GM23338 (cell line): ENCODE measurements at regions not wholly inside any gene's neighbourhood (a gene's known extent, or its start where the extent isn't known, plus 50 kb on each side); places are given as distances from the start of the nearest gene placed in this dataset.

Experiments used
- ATAC-seq: fragments of 200-7000 bp; cut with Tn5 transposase; 3 replicates; pipeline ENCODE4 v1.9.1; 2020
- DNase-seq: peaks from one replicate; pipeline ENCODE4 v3.0.0-alpha.2; 2015; ENCODE audit warnings: low spot score
- H2AFZ ChIP-seq: fragments of 200-600 bp; sonication (generic); 2 replicates; pipeline ENCODE4 v1.8.0; 2016; ENCODE audit warnings: antibody characterized with exemption, mild to moderate bottlenecking, moderate library complexity
- H3F3A ChIP-seq: fragments of 200-600 bp; sonication (generic); replicated peaks from 2 replicates; pipeline ENCODE4 v1.8.0; 2017; ENCODE audit warnings: antibody characterized with exemption, mixed run types, low read depth
- H3K27ac ChIP-seq: fragments of 200-600 bp; sonication (generic); 2 replicates; pipeline ENCODE4 v1.6.1; 2016; ENCODE audit warnings: low read depth
- H3K27me3 ChIP-seq: fragments of 200-600 bp; sonication (generic); 2 replicates; pipeline ENCODE4 v1.8.0; 2016; ENCODE audit warnings: mild to moderate bottlenecking, mixed run types, moderate library complexity; ENCODE audit not compliant: insufficient read depth
- H3K36me3 ChIP-seq: fragments of 200-600 bp; sonication (generic); 2 replicates; pipeline ENCODE4 v1.8.0; 2016; ENCODE audit warnings: mild to moderate bottlenecking; ENCODE audit not compliant: insufficient read depth
- H3K4me1 ChIP-seq: fragments of 200-600 bp; sonication (generic); 2 replicates; pipeline ENCODE4 v1.8.0; 2016; ENCODE audit warnings: mild to moderate bottlenecking, moderate library complexity; ENCODE audit not compliant: insufficient read depth
- H3K4me2 ChIP-seq: fragments of 200-600 bp; sonication (generic); 2 replicates; pipeline ENCODE4 v1.7.1; 2017; ENCODE audit warnings: mixed run types
- H3K4me3 ChIP-seq: fragments of 200-600 bp; sonication (generic); 2 replicates; pipeline ENCODE4 v1.6.1; 2016; ENCODE audit warnings: mixed run types
- H3K79me2 ChIP-seq: fragments of 200-600 bp; sonication (generic); replicated peaks from 2 replicates; pipeline ENCODE4 v1.8.0; 2017; ENCODE audit warnings: mild to moderate bottlenecking; ENCODE audit not compliant: insufficient read depth
- H3K9me2 ChIP-seq: fragments of 200-600 bp; sonication (generic); 2 replicates; pipeline ENCODE4 v1.8.0; 2017; ENCODE audit not compliant: insufficient read depth
- H4K20me1 ChIP-seq: fragments of 200-600 bp; sonication (generic); replicated peaks from 2 replicates; pipeline ENCODE4 v1.8.0; 2017; ENCODE audit warnings: mild to moderate bottlenecking; ENCODE audit not compliant: insufficient read depth
- H3K27ac Mint-ChIP-seq: 2 replicates; pipeline ENCODE4 v1.8.0; 2020; ENCODE audit warnings: inconsistent platforms, mild to moderate bottlenecking, moderate library complexity, mixed read lengths
- H3K27me3 Mint-ChIP-seq: 3 replicates; pipeline ENCODE4 v1.8.0; 2022; ENCODE audit warnings: low read depth, mild to moderate bottlenecking, moderate library complexity, mixed read lengths, inconsistent platforms; ENCODE audit not compliant: insufficient read depth, poor library complexity
- H3K36me3 Mint-ChIP-seq: 3 replicates; pipeline ENCODE4 v1.8.0; 2021; ENCODE audit warnings: low read depth, mild to moderate bottlenecking, inconsistent platforms, moderate library complexity, mixed read lengths
- H3K4me1 Mint-ChIP-seq: 3 replicates; pipeline ENCODE4 v1.8.0; 2020; ENCODE audit warnings: mild to moderate bottlenecking, inconsistent platforms, mixed read lengths
- H3K4me3 Mint-ChIP-seq: 3 replicates; pipeline ENCODE4 v1.8.0; 2021; ENCODE audit warnings: moderate library complexity, mild to moderate bottlenecking, inconsistent platforms, mixed read lengths
- H3K9me3 Mint-ChIP-seq: 3 replicates; pipeline ENCODE4 v1.8.0; 2020; ENCODE audit warnings: moderate library complexity, mild to moderate bottlenecking, inconsistent platforms, mixed read lengths
- CREB1 ChIP-seq: fragments of 250-450 bp; sonication (Bioruptor Pico); IDR thresholded peaks from 2 replicates; pipeline ENCODE4 v1.5.0; 2020; ENCODE audit warnings: low read depth, mild to moderate bottlenecking, moderate library complexity
- EZH2 ChIP-seq: fragments of 200-600 bp; sonication (generic); IDR thresholded peaks from one replicate; pipeline ENCODE4 v1.8.0; 2017; ENCODE audit warnings: antibody characterized with exemption, mild to moderate bottlenecking, low read depth; ENCODE audit not compliant: unreplicated experiment
- EZH2phosphoT487 ChIP-seq: fragments of 200-600 bp; sonication (generic); IDR thresholded peaks from one replicate; pipeline ENCODE4 v1.8.1; 2018; ENCODE audit warnings: antibody characterized with exemption; ENCODE audit not compliant: unreplicated experiment
- JUNB ChIP-seq: IDR thresholded peaks from one replicate; pipeline ENCODE4 v1.6.1; 2016; ENCODE audit warnings: antibody characterized with exemption; ENCODE audit not compliant: unreplicated experiment
- NANOG ChIP-seq: IDR thresholded peaks from 2 replicates; pipeline ENCODE4 v1.6.1; 2016; ENCODE audit warnings: antibody characterized with exemption, borderline replicate concordance
- POLR2AphosphoS5 ChIP-seq: IDR thresholded peaks from 2 replicates; pipeline ENCODE4 v1.6.1; 2016; ENCODE audit warnings: antibody characterized with exemption, low read depth
- STAT1 ChIP-seq: IDR thresholded peaks from one replicate; pipeline ENCODE4 v1.6.1; 2016; ENCODE audit warnings: antibody characterized with exemption; ENCODE audit not compliant: unreplicated experiment
- ZNF114 ChIP-seq: fragments of 250-450 bp; sonication (Bioruptor Pico); IDR thresholded peaks from 2 replicates; pipeline ENCODE4 v1.5.0; 2020; ENCODE audit warnings: mild to moderate bottlenecking, moderate library complexity
- ZNF331 ChIP-seq: fragments of 250-450 bp; sonication (Bioruptor Pico); IDR thresholded peaks from 2 replicates; pipeline ENCODE4 v1.5.0; 2020; ENCODE audit warnings: low read depth, mild to moderate bottlenecking, moderate library complexity
- TF ChIP-seq, protein P1 (sequence below): IDR thresholded peaks from 2 replicates; pipeline ENCODE4 v1.6.1; 2016; ENCODE audit warnings: antibody characterized with exemption
- TF ChIP-seq, protein P2 (sequence below): fragments of 250-450 bp; sonication (Bioruptor Pico); IDR thresholded peaks from 2 replicates; pipeline ENCODE4 v1.5.0; 2020; ENCODE audit warnings: mild to moderate bottlenecking, moderate library complexity
- TF ChIP-seq, protein P3 (sequence below): IDR thresholded peaks from one replicate; pipeline ENCODE4 v1.6.1; 2018; ENCODE audit warnings: antibody characterized with exemption; ENCODE audit not compliant: unreplicated experiment
- TF ChIP-seq, protein P4 (sequence below), 2 experiments: fragments of 200-600 bp in 1 of 2; sonication (generic) in 1 of 2; conservative IDR thresholded peaks; 2 replicates each; pipeline versions ENCODE4 v1.5.1 to v1.6.1; 2016 to 2017; ENCODE audit warnings: antibody characterized with exemption in 2 of 2, low read depth in 2 of 2, mild to moderate bottlenecking in 2 of 2, moderate library complexity in 1 of 2

DNA sequence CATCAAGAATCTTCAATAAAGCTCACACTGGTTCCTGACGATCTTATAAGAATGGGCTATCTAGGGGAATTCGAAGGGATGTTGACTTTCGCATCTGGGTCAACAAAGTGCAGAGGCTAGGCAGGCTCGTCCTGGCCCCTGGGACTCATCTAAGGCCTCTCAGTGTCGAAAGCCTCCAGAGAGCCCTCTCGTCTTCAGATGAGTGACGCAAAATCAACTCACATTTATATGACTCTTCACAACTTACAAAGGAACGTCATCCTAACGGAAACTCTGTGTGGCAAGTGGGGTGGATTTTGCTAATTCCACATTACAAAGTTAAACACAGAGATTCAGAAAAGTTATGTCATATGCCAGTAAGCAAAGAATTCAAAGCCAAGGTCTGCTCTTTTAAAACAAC lies 270.5 kb upstream of the EXOC2 start:
- H3K79me2 ChIP-seq: no peaks in the 10 kb centered on the region
- Mint-ChIP-seq H3K27ac (no peak overlapping the region), H3K4me1 (peaks cover 6% of the 10 kb centered on the region), H3K36me3 (no peaks in the 10 kb centered on the region), H3K27me3 (peaks cover 5% of the 10 kb centered on the region), H3K9me3 (no peaks in the 10 kb centered on the region), H3K4me3 (no peak overlapping the region)
- H3K4me1 ChIP-seq: no peaks in the 10 kb centered on the region
- H4K20me1 ChIP-seq: no peaks in the 10 kb centered on the region
- no peaks in the 10 kb centered on the region for H3K36me3 ChIP-seq
- 0 out of 2 replicates have a peak overlapping the region, but pooled peaks have one; percentile 23 for H2AFZ ChIP-seq
- TF ChIP-seq, protein P1, sequence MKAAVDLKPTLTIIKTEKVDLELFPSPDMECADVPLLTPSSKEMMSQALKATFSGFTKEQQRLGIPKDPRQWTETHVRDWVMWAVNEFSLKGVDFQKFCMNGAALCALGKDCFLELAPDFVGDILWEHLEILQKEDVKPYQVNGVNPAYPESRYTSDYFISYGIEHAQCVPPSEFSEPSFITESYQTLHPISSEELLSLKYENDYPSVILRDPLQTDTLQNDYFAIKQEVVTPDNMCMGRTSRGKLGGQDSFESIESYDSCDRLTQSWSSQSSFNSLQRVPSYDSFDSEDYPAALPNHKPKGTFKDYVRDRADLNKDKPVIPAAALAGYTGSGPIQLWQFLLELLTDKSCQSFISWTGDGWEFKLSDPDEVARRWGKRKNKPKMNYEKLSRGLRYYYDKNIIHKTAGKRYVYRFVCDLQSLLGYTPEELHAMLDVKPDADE: no peak
- no peak for TF ChIP-seq CREB1 (CRISPR knock-in tag)
- TF ChIP-seq EZH2: no peak
- TF ChIP-seq NANOG: no peak
- TF ChIP-seq STAT1: no peak
- no peak for TF ChIP-seq EZH2phosphoT487
- no peak for TF ChIP-seq ZNF114 (CRISPR knock-in tag)
- no peak for TF ChIP-seq JUNB
- TF ChIP-seq, protein P2, sequence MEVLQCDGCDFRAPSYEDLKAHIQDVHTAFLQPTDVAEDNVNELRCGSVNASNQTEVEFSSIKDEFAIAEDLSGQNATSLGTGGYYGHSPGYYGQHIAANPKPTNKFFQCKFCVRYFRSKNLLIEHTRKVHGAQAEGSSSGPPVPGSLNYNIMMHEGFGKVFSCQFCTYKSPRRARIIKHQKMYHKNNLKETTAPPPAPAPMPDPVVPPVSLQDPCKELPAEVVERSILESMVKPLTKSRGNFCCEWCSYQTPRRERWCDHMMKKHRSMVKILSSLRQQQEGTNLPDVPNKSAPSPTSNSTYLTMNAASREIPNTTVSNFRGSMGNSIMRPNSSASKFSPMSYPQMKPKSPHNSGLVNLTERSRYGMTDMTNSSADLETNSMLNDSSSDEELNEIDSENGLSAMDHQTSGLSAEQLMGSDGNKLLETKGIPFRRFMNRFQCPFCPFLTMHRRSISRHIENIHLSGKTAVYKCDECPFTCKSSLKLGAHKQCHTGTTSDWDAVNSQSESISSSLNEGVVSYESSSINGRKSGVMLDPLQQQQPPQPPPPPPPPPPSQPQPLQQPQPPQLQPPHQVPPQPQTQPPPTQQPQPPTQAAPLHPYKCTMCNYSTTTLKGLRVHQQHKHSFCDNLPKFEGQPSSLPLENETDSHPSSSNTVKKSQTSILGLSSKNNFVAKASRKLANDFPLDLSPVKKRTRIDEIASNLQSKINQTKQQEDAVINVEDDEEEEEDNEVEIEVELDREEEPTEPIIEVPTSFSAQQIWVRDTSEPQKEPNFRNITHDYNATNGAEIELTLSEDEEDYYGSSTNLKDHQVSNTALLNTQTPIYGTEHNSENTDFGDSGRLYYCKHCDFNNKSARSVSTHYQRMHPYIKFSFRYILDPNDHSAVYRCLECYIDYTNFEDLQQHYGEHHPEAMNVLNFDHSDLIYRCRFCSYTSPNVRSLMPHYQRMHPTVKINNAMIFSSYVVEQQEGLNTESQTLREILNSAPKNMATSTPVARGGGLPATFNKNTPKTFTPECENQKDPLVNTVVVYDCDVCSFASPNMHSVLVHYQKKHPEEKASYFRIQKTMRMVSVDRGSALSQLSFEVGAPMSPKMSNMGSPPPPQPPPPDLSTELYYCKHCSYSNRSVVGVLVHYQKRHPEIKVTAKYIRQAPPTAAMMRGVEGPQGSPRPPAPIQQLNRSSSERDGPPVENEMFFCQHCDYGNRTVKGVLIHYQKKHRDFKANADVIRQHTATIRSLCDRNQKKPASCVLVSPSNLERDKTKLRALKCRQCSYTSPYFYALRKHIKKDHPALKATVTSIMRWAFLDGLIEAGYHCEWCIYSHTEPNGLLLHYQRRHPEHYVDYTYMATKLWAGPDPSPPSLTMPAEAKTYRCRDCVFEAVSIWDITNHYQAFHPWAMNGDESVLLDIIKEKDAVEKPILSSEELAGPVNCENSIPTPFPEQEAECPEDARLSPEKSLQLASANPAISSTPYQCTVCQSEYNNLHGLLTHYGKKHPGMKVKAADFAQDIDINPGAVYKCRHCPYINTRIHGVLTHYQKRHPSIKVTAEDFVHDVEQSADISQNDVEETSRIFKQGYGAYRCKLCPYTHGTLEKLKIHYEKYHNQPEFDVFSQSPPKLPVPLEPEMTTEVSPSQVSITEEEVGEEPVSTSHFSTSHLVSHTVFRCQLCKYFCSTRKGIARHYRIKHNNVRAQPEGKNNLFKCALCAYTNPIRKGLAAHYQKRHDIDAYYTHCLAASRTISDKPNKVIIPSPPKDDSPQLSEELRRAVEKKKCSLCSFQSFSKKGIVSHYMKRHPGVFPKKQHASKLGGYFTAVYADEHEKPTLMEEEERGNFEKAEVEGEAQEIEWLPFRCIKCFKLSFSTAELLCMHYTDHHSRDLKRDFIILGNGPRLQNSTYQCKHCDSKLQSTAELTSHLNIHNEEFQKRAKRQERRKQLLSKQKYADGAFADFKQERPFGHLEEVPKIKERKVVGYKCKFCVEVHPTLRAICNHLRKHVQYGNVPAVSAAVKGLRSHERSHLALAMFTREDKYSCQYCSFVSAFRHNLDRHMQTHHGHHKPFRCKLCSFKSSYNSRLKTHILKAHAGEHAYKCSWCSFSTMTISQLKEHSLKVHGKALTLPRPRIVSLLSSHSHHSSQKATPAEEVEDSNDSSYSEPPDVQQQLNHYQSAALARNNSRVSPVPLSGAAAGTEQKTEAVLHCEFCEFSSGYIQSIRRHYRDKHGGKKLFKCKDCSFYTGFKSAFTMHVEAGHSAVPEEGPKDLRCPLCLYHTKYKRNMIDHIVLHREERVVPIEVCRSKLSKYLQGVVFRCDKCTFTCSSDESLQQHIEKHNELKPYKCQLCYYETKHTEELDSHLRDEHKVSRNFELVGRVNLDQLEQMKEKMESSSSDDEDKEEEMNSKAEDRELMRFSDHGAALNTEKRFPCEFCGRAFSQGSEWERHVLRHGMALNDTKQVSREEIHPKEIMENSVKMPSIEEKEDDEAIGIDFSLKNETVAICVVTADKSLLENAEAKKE (CRISPR knock-in tag): no peak
- TF ChIP-seq, protein P3, sequence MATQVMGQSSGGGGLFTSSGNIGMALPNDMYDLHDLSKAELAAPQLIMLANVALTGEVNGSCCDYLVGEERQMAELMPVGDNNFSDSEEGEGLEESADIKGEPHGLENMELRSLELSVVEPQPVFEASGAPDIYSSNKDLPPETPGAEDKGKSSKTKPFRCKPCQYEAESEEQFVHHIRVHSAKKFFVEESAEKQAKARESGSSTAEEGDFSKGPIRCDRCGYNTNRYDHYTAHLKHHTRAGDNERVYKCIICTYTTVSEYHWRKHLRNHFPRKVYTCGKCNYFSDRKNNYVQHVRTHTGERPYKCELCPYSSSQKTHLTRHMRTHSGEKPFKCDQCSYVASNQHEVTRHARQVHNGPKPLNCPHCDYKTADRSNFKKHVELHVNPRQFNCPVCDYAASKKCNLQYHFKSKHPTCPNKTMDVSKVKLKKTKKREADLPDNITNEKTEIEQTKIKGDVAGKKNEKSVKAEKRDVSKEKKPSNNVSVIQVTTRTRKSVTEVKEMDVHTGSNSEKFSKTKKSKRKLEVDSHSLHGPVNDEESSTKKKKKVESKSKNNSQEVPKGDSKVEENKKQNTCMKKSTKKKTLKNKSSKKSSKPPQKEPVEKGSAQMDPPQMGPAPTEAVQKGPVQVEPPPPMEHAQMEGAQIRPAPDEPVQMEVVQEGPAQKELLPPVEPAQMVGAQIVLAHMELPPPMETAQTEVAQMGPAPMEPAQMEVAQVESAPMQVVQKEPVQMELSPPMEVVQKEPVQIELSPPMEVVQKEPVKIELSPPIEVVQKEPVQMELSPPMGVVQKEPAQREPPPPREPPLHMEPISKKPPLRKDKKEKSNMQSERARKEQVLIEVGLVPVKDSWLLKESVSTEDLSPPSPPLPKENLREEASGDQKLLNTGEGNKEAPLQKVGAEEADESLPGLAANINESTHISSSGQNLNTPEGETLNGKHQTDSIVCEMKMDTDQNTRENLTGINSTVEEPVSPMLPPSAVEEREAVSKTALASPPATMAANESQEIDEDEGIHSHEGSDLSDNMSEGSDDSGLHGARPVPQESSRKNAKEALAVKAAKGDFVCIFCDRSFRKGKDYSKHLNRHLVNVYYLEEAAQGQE: no peak
- no peak for TF ChIP-seq ZNF331 (CRISPR knock-in tag)
- TF ChIP-seq, protein P4, sequence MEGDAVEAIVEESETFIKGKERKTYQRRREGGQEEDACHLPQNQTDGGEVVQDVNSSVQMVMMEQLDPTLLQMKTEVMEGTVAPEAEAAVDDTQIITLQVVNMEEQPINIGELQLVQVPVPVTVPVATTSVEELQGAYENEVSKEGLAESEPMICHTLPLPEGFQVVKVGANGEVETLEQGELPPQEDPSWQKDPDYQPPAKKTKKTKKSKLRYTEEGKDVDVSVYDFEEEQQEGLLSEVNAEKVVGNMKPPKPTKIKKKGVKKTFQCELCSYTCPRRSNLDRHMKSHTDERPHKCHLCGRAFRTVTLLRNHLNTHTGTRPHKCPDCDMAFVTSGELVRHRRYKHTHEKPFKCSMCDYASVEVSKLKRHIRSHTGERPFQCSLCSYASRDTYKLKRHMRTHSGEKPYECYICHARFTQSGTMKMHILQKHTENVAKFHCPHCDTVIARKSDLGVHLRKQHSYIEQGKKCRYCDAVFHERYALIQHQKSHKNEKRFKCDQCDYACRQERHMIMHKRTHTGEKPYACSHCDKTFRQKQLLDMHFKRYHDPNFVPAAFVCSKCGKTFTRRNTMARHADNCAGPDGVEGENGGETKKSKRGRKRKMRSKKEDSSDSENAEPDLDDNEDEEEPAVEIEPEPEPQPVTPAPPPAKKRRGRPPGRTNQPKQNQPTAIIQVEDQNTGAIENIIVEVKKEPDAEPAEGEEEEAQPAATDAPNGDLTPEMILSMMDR (conservative IDR thresholded peaks at IDR 0.05; ENCODE audit: low read depth in 2 of 2): no peak
- no peak for TF ChIP-seq POLR2AphosphoS5
- H3K9me2 ChIP-seq: no peaks in the 10 kb centered on the region
- ATAC-seq (no peak), DNase-seq (no peak)
- no peak overlapping the region for H3K4me2 ChIP-seq
- H3K4me3 ChIP-seq: no peak overlapping the region
- H3K27me3 ChIP-seq: no peaks in the 10 kb centered on the region
- H3F3A ChIP-seq: no peaks in the 10 kb centered on the region
- H3K27ac ChIP-seq: no peak overlapping the region
